ENCODE measurements at regions not wholly inside any gene's neighbourhood (a gene's known extent, or its start where the extent isn't known, plus 50 kb on each side); places are given as distances from the start of the nearest gene placed in this dataset.

DNA sequence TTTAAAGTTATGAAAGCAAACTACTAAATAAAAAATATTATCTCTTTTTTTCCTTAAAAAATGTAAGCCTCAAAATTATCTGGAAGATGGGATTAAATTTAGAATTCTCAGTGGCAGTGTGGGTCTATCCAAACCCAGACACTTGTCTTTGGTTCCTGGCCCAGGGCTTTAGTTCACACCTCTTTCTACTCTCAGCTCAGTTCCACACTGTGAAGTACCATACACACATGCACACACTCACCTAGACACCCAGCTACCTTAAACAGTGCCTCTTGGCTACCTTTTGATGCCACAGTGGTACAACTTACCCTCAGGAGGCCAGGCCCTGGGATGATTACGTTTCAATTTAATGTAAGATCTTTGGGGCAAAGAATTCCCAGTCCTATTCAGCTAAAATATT lies 51.0 kb upstream of the TSC22D2 start:
- TF ChIP-seq POLR2A (IDR thresholded peaks at IDR 0.05; ENCODE audit: low read depth), result no peak
- TF ChIP-seq, protein P1, sequence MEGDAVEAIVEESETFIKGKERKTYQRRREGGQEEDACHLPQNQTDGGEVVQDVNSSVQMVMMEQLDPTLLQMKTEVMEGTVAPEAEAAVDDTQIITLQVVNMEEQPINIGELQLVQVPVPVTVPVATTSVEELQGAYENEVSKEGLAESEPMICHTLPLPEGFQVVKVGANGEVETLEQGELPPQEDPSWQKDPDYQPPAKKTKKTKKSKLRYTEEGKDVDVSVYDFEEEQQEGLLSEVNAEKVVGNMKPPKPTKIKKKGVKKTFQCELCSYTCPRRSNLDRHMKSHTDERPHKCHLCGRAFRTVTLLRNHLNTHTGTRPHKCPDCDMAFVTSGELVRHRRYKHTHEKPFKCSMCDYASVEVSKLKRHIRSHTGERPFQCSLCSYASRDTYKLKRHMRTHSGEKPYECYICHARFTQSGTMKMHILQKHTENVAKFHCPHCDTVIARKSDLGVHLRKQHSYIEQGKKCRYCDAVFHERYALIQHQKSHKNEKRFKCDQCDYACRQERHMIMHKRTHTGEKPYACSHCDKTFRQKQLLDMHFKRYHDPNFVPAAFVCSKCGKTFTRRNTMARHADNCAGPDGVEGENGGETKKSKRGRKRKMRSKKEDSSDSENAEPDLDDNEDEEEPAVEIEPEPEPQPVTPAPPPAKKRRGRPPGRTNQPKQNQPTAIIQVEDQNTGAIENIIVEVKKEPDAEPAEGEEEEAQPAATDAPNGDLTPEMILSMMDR (IDR thresholded peaks at IDR 0.05), result no peak
- TF ChIP-seq POLR2AphosphoS5 (IDR thresholded peaks at IDR 0.05), result no peak
- no peak for TF ChIP-seq EP300 (IDR thresholded peaks at IDR 0.05)
